GM21786 (cell line): ENCODE measurements at regions not wholly inside any gene's neighbourhood (a gene's known extent, or its start where the extent isn't known, plus 50 kb on each side); places are given as distances from the start of the nearest gene placed in this dataset.

Source experiments
- ATAC-seq: cut with Tn5 transposase; IDR thresholded peaks from one replicate; pipeline ENCODE4 v1.9.1; 2021; ENCODE audit not compliant: unreplicated experiment

GRCh38 chr2:217631115-217631514 is 371.7 kb downstream of the TNS1 start:
- ATAC-seq, result no peak

DNA sequence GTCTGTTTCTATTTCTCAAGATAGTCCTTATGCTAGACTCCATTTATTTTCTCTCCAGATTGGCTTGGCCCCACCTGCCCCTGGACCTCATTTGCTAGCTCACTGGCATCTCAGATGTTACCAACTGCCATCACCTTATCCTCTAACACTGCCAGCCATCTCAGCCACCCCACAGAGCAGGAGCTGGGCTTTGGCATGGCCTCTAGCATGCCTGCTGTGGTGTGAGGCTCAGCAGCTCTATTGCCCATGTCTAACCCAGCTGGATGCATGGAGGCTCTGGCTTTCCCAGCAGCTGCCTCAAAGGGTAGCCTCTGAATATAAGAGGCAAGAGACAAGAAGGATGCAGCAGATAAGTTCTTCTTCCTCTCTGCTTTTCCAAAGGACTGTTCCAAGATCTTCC is 373.4 kb downstream of the TNS1 start:
- ATAC-seq, result no peak

DNA sequence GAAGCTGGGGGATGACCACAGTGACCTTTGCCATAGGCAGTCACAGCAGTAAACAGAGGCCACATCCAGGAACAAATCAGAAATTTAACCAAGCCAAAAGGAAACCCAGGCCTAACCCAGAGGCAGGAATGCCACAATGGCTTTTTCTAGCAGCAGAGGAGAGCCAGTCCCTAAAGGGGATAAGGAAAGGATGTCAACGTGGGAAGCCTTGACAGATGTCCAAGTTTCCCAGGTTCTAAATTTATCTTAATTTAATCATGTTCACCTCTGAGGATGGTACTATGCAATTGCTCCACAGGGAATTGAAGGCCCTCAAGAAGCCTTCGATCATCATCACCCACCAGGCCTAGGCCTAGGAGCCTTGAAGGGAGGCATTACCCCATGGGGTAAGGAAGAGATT is 374.7 kb downstream of the TNS1 start:
- ATAC-seq, result no peak

DNA sequence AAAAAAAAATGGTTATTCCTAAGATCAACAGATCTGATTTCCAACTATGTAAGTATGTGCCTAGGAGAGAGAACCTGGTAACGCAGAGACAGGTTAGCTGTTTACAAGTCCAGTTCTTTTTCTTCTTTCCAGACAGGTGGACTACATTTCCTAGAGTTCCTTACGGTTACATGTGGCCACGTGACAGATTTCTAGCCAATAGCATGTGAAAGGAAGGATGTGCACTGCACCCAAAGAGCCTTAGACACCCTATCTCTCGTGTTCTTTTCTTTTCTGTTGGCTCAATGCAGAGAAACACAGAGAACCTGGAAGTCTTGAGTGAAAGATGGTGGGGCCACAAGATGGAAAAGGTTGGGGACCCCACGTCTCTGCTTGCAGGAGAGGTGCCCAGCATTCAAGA is 375.9 kb downstream of the TNS1 start:
- no peak for ATAC-seq

- no peak for ATAC-seq
Measured at GRCh38 chr2:217625557-217626169, 377.1 kb downstream of the TNS1 start.

- ATAC-seq, result no peak
Measured at GRCh38 chr2:217623281-217623912, 379.4 kb downstream of the TNS1 start.

- no peak for ATAC-seq
Measured at GRCh38 chr2:217622205-217623060, 380.4 kb downstream of the TNS1 start.

DNA sequence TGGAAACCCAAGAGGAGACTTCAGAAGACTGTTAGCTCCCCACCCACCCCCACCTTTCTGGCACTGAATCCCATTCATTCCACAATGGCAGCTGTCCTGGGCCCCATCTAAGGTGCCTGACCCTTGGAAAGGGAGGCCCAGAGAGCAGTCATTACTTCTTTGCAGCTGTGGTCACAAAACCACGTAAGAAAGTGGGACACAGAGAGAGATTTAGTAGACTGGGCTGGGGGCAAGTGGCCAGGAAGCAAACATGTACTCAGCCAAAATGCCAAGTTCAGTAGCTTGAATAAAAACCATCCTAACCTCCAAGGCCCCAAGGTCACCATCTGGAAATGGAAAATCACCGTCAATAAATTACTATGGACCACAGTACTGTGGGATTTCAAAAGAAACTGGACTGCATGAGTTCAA is 381.4 kb downstream of the TNS1 start:
- no peak for ATAC-seq

DNA sequence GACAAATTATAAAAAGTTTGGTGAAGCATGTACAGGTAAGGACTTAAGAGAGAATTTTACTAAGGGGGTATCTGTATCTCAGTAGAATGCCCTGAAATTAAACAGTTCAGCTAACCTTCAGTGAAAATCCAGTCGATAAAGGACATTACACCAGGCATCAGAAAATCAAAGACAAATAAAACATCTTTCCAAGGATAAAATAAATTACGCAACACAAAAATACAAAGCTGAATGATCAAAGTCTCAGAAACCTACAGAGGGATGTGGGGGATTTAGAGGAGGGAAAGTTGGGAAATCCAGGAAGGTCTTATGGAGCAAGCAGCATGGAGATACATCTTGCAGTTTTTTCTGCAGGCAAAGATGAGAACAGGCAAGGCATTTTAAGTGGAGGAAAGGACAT is 384.1 kb downstream of the TNS1 start:
- ATAC-seq, result no peak

GRCh38 chr2:217617616-217618022 is 385.2 kb downstream of the TNS1 start:
- ATAC-seq, result no peak

DNA sequence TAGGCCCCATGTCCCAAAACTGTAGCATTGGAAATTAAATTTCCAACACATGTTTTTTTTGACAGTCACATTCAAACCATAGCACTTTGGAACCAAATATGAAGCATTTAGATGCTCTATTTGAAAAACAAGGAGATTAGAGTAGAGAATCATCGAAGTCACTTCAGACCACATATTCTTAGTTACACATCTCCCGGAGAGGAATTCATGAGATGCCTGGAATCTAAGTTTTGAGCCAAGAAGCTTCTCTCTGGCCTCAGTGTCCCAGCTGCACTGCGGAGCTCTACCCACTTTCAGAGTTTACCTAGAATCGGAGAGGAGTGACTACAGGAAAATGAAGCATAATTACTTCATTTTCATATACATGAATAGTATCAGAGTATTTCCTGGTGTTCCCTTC is 385.9 kb downstream of the TNS1 start:
- ATAC-seq, result no peak

DNA sequence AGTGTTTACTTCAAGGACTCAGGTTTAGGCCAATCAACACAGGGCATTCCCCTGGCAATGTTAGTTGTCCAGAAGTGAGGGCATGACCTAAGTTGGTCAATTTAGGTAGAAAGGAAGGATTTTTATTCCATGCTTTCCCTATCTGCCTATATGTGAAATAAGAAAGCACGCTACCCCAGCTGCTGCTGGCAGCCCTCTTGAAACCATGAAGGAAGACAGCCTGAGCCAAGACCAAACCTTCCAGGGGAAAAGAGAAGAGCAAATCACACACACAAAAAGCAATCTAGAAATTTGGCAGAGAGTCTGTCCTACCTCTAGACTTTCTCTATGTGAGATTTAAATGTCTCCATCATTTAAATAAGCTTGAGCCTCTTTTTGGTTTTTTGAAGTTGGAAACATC is 387.6 kb downstream of the TNS1 start:
- no peak for ATAC-seq

- ATAC-seq, result no peak
Measured at GRCh38 chr2:217614498-217614897, 388.3 kb downstream of the TNS1 start.

DNA sequence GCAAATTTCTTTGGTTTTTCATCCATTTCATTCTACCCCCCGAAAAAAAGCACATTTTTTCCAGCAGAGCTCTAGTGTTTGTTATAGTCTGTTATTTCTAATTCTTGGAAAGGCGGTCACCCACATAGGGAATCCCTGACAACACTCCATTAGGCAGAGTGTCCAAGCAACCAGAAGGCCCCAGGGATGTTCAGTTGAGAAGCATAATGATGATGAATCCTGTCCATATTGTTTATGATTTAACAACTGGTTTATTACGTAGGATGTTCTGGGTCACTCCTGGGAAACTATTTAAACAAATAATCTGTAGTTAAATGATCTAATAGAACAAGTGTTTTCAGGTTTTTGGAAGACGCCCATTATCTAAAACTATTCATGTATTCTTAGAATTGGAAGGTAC is 388.7 kb downstream of the TNS1 start:
- no peak for ATAC-seq

- no peak for ATAC-seq
Measured at GRCh38 chr2:217612920-217613319, 389.9 kb downstream of the TNS1 start.

DNA sequence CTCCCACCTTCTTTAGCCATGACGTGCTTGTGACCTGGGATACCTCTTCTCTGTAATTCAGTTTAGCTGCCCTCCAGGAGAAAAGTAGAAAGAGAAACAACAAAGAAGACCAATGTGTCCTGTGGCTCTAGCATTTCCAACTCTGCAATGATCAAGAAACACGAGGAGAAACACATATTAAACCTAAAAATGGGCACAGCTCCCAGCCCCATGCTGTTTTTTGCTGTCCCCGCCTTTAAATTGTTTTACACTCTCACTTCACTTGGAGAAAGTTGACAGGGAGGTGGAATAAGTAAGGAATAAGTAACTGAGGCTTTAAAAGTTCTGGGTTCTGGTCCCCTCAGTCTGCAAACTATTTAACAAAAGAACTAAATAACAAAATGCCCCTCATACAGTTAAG is 390.6 kb downstream of the TNS1 start:
- no peak for ATAC-seq

DNA sequence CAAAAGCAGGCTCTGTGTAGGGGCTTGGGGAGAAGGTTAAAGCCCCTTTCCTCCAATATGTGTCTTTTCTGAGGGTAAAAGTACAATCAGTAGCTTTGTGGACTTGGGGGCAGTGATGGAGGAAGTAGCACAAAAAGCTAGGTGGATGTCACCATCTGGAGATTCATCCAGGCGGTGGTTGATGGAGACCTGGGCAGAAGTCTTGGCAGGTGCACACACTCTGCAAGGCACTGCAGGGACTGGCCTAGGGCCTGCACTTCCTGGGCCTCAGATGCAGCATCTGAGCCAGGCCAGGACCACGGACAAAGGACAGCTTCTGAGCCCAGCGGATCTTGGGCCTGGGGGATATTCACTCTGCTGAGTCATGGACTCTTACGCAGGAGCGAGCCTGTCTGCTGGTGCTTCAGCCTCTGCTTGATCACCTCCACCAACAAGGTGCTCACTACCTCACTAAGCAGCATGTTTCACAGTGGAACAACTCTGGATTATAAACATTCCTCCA is 391.1 kb downstream of the TNS1 start:
- no peak for ATAC-seq

DNA sequence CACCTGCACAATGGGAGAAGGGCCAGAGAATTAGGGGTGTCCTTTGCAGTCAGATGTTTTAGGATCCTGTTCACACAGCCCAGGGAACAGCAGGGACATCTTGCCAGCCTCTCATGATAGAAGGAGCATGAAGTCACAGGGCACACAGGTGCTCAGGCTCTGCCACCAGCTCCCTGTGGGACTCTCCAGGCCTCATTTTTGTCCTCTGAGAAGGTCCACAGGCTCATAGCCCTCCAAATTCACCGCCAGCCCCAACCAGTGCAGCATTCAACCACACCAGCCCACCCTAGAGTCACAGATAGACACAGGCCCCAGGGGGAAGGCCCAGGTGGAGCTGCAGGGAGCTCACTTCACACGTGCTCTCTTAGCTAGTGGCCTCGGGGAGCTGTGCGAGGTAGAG is 391.7 kb downstream of the TNS1 start:
- ATAC-seq, result no peak

DNA sequence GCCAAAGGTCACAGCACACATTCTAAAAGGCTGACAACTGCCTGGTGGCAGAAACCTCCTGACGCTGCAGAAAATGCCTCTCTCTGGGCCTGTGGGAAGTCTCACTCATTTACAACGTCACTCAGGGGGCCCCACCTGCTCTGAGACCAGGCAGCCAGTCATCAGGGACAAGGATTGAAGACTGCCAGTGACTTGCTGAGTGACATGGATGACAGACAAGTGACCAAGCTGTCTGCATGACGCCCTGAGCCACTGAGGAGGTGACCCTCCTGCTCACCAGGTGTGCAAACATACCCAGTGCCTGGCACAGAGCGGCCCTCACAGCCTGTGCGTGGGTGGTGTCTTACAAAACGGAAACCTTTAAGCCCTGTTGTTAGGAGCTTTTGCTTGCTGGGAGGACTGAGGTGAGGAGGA is 392.4 kb downstream of the TNS1 start:
- ATAC-seq, result peak; percentile 47

DNA sequence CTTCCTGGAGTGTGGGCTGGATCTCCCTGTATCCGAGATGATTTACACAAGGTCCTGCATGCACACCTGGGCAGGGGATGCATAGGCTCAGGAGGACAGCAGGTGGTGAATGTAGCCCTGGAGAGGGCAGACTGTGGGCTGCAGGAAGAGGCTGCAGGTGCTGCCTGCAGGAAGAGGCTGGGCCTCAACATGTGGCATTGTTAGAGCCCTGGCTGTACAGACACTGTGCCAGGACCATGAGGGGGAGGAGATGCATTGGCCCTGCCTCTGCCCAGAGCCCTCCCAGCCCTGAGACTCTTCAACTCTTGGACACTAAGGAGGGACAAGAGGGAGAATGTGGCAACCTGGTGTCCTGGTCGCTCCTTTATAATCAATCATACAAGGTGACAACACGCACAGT is 392.8 kb downstream of the TNS1 start:
- ATAC-seq, result peak; percentile 9

DNA sequence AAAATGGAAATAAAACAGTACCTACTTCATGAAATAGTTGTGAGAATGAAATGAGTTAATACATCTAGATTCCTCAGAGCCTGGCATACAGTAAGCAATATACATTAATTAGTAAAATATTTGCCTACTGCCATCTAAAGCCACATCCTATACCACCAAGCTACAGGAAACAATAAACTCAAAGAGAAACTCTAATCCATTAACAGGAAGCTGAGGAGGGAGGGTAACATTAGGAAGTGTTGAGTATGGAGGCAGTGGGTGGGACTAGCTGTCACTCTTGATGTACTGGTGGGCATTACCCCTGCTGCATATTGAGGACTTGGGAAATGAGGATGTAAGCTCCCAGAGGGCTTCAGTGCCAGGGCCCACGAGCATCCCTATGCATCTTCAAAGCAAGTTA is 396.5 kb downstream of the TNS1 start:
- ATAC-seq, result no peak
